ENCODE measurements at regions not wholly inside any gene's neighbourhood (a gene's known extent, or its start where the extent isn't known, plus 50 kb on each side); places are given as distances from the start of the nearest gene placed in this dataset.

GRCh38 chr10:43715334-43715733 is 66.7 kb upstream of the ZNF32 start:
- H3K27me3 Mint-ChIP-seq: peaks cover 9% of the 10 kb centered on the region
- H3K36me3 Mint-ChIP-seq: no peaks in the 10 kb centered on the region
- Histone ChIP-seq H3K9me3 (ENCODE audit: control insufficient read depth in 2 of 2, low read length in 2 of 2) (no peaks in the 10 kb centered on the region), H3K27me3 (ENCODE audit: control insufficient read depth, insufficient read depth, low read length) (no peaks in the 10 kb centered on the region), H3K4me1 (ENCODE audit: control insufficient read depth, insufficient read depth, low read length, poor library complexity, severe bottlenecking) (no peaks in the 10 kb centered on the region), H3K4me3 (ENCODE audit: low read depth, low read length) (no peak overlapping the region), H3K27ac (ENCODE audit: insufficient read depth, low read length, poor library complexity, severe bottlenecking) (no peak overlapping the region), H3K36me3 (ENCODE audit: control insufficient read depth, insufficient read depth, low read length) (no peaks in the 10 kb centered on the region)
- peaks cover 0 to 9% (median 0%) of the 10 kb centered on the region in 7 donors for H3K9me3 Mint-ChIP-seq
- no peak overlapping the region for H3K4me3 Mint-ChIP-seq
- H3K4me1 Mint-ChIP-seq: no peaks in the 10 kb centered on the region
- DNase-seq (no peak), ATAC-seq (ENCODE audit: low read depth in 2 of 2) (no peak)
- H3K27ac Mint-ChIP-seq: no peak overlapping the region

GRCh38 chr10:43712821-43713584 is 64.3 kb upstream of the ZNF32 start:
- Mint-ChIP-seq H3K27me3 (no peaks in the 10 kb centered on the region), H3K4me1 (no peaks in the 10 kb centered on the region), H3K27ac (no peak overlapping the region), H3K9me3 (peaks cover 0 to 4% (median 0%) of the 10 kb centered on the region in 7 donors), H3K36me3 (no peaks in the 10 kb centered on the region), H3K4me3 (no peak overlapping the region)
- H3K9me3 ChIP-seq (ENCODE audit: control insufficient read depth in 2 of 2, low read length in 2 of 2): no peaks in the 10 kb centered on the region
- ATAC-seq (ENCODE audit: low read depth in 2 of 2): no peak
- no peak for DNase-seq
- H3K4me3 ChIP-seq (ENCODE audit: low read depth, low read length): no peak overlapping the region
- H3K27ac ChIP-seq (ENCODE audit: insufficient read depth, low read length, poor library complexity, severe bottlenecking): no peak overlapping the region
- H3K4me1 ChIP-seq (ENCODE audit: control insufficient read depth, insufficient read depth, low read length, poor library complexity, severe bottlenecking): no peaks in the 10 kb centered on the region
- no peaks in the 10 kb centered on the region for H3K36me3 ChIP-seq (ENCODE audit: control insufficient read depth, insufficient read depth, low read length)
- H3K27me3 ChIP-seq (ENCODE audit: control insufficient read depth, insufficient read depth, low read length): no peaks in the 10 kb centered on the region

- Mint-ChIP-seq H3K36me3 (no peaks in the 10 kb centered on the region), H3K9me3 (no peaks in the 10 kb centered on the region), H3K4me1 (no peaks in the 10 kb centered on the region), H3K27ac (no peak overlapping the region), H3K4me3 (no peak overlapping the region), H3K27me3 (no peaks in the 10 kb centered on the region)
- DNase-seq: no peak
- H3K4me1 ChIP-seq (ENCODE audit: control insufficient read depth, insufficient read depth, low read length, poor library complexity, severe bottlenecking): no peaks in the 10 kb centered on the region
- H3K4me3 ChIP-seq (ENCODE audit: low read depth, low read length): no peak overlapping the region
- H3K9me3 ChIP-seq (ENCODE audit: control insufficient read depth in 2 of 2, low read length in 2 of 2): no peaks in the 10 kb centered on the region
- no peaks in the 10 kb centered on the region for H3K27me3 ChIP-seq (ENCODE audit: control insufficient read depth, insufficient read depth, low read length)
- H3K36me3 ChIP-seq (ENCODE audit: control insufficient read depth, insufficient read depth, low read length): no peaks in the 10 kb centered on the region
- no peak overlapping the region for H3K27ac ChIP-seq (ENCODE audit: insufficient read depth, low read length, poor library complexity, severe bottlenecking)
- ATAC-seq (ENCODE audit: low read depth in 2 of 2): no peak
Measured at GRCh38 chr10:43710772-43711471, 62.2 kb upstream of the ZNF32 start.

- no peak for ATAC-seq (ENCODE audit: low read depth in 2 of 2)
- no peak overlapping the region for H3K4me3 Mint-ChIP-seq
Measured at GRCh38 chr10:43708262-43708661, 59.6 kb upstream of the ZNF32 start.

GRCh38 chr10:43707770-43708169 is 59.1 kb upstream of the ZNF32 start:
- no peak overlapping the region for H3K27ac ChIP-seq (ENCODE audit: insufficient read depth, low read length, poor library complexity, severe bottlenecking)
- Mint-ChIP-seq H3K27me3 (no peaks in the 10 kb centered on the region), H3K9me3 (no peaks in the 10 kb centered on the region), H3K4me1 (no peaks in the 10 kb centered on the region), H3K4me3 (no peak overlapping the region), H3K36me3 (no peaks in the 10 kb centered on the region), H3K27ac (no peak overlapping the region)
- H3K36me3 ChIP-seq (ENCODE audit: control insufficient read depth, insufficient read depth, low read length): no peaks in the 10 kb centered on the region
- ATAC-seq (ENCODE audit: low read depth in 2 of 2) (no peak), DNase-seq (no peak)
- no peaks in the 10 kb centered on the region for H3K27me3 ChIP-seq (ENCODE audit: control insufficient read depth, insufficient read depth, low read length)
- no peaks in the 10 kb centered on the region for H3K4me1 ChIP-seq (ENCODE audit: control insufficient read depth, insufficient read depth, low read length, poor library complexity, severe bottlenecking)
- H3K4me3 ChIP-seq (ENCODE audit: low read depth, low read length): no peak overlapping the region
- H3K9me3 ChIP-seq (ENCODE audit: control insufficient read depth in 2 of 2, low read length in 2 of 2): no peaks in the 10 kb centered on the region

More at GRCh38 chr10:43708262-43708661, 59.6 kb upstream of the ZNF32 start:
- no peaks in the 10 kb centered on the region for H3K4me1 Mint-ChIP-seq
- no peak for DNase-seq
- no peak overlapping the region for H3K27ac Mint-ChIP-seq
- H3K36me3 ChIP-seq (ENCODE audit: control insufficient read depth, insufficient read depth, low read length): no peaks in the 10 kb centered on the region
- H3K4me3 ChIP-seq (ENCODE audit: low read depth, low read length): no peak overlapping the region
- H3K27ac ChIP-seq (ENCODE audit: insufficient read depth, low read length, poor library complexity, severe bottlenecking): no peak overlapping the region
- H3K27me3 Mint-ChIP-seq: no peaks in the 10 kb centered on the region
- H3K9me3 ChIP-seq (ENCODE audit: control insufficient read depth in 2 of 2, low read length in 2 of 2): no peaks in the 10 kb centered on the region
- no peaks in the 10 kb centered on the region for H3K27me3 ChIP-seq (ENCODE audit: control insufficient read depth, insufficient read depth, low read length)
- no peaks in the 10 kb centered on the region for H3K36me3 Mint-ChIP-seq
- H3K9me3 Mint-ChIP-seq: no peaks in the 10 kb centered on the region
- no peaks in the 10 kb centered on the region for H3K4me1 ChIP-seq (ENCODE audit: control insufficient read depth, insufficient read depth, low read length, poor library complexity, severe bottlenecking)

GRCh38 chr10:43706166-43706565 is 57.5 kb upstream of the ZNF32 start:
- Mint-ChIP-seq H3K9me3 (no peaks in the 10 kb centered on the region), H3K36me3 (no peaks in the 10 kb centered on the region), H3K27me3 (no peaks in the 10 kb centered on the region), H3K4me3 (no peak overlapping the region), H3K4me1 (no peaks in the 10 kb centered on the region), H3K27ac (no peak overlapping the region)
- Histone ChIP-seq H3K4me3 (ENCODE audit: low read depth, low read length) (no peak overlapping the region), H3K27ac (ENCODE audit: insufficient read depth, low read length, poor library complexity, severe bottlenecking) (no peak overlapping the region), H3K9me3 (ENCODE audit: control insufficient read depth in 2 of 2, low read length in 2 of 2) (no peaks in the 10 kb centered on the region), H3K27me3 (ENCODE audit: control insufficient read depth, insufficient read depth, low read length) (no peaks in the 10 kb centered on the region), H3K4me1 (ENCODE audit: control insufficient read depth, insufficient read depth, low read length, poor library complexity, severe bottlenecking) (no peaks in the 10 kb centered on the region), H3K36me3 (ENCODE audit: control insufficient read depth, insufficient read depth, low read length) (no peaks in the 10 kb centered on the region)
- ATAC-seq (ENCODE audit: low read depth in 2 of 2) (no peak), DNase-seq (no peak)

GRCh38 chr10:43703286-43703685 is 54.6 kb upstream of the ZNF32 start:
- Mint-ChIP-seq H3K4me1 (no peaks in the 10 kb centered on the region), H3K9me3 (no peaks in the 10 kb centered on the region), H3K4me3 (no peak overlapping the region), H3K27ac (no peak overlapping the region), H3K36me3 (no peaks in the 10 kb centered on the region), H3K27me3 (peaks cover 5% of the 10 kb centered on the region)
- H3K9me3 ChIP-seq (ENCODE audit: control insufficient read depth in 2 of 2, low read length in 2 of 2): no peaks in the 10 kb centered on the region
- no peak overlapping the region for H3K27ac ChIP-seq (ENCODE audit: insufficient read depth, low read length, poor library complexity, severe bottlenecking)
- DNase-seq: no peak
- H3K4me3 ChIP-seq (ENCODE audit: low read depth, low read length): no peak overlapping the region
- no peaks in the 10 kb centered on the region for H3K36me3 ChIP-seq (ENCODE audit: control insufficient read depth, insufficient read depth, low read length)
- H3K4me1 ChIP-seq (ENCODE audit: control insufficient read depth, insufficient read depth, low read length, poor library complexity, severe bottlenecking): no peaks in the 10 kb centered on the region
- no peak for ATAC-seq (ENCODE audit: low read depth in 2 of 2)
- no peaks in the 10 kb centered on the region for H3K27me3 ChIP-seq (ENCODE audit: control insufficient read depth, insufficient read depth, low read length)

GRCh38 chr10:43702936-43703281 is 54.2 kb upstream of the ZNF32 start:
- Histone ChIP-seq H3K4me3 (ENCODE audit: low read depth, low read length) (no peak overlapping the region), H3K27me3 (ENCODE audit: control insufficient read depth, insufficient read depth, low read length) (no peaks in the 10 kb centered on the region), H3K27ac (ENCODE audit: insufficient read depth, low read length, poor library complexity, severe bottlenecking) (no peak overlapping the region), H3K9me3 (ENCODE audit: control insufficient read depth in 2 of 2, low read length in 2 of 2) (no peaks in the 10 kb centered on the region), H3K4me1 (ENCODE audit: control insufficient read depth, insufficient read depth, low read length, poor library complexity, severe bottlenecking) (no peaks in the 10 kb centered on the region), H3K36me3 (ENCODE audit: control insufficient read depth, insufficient read depth, low read length) (no peaks in the 10 kb centered on the region)
- H3K4me1 Mint-ChIP-seq: no peaks in the 10 kb centered on the region
- H3K27me3 Mint-ChIP-seq: peaks cover 5% of the 10 kb centered on the region
- no peaks in the 10 kb centered on the region for H3K9me3 Mint-ChIP-seq
- no peak overlapping the region for H3K27ac Mint-ChIP-seq
- no peak overlapping the region for H3K4me3 Mint-ChIP-seq
- ATAC-seq (ENCODE audit: low read depth in 2 of 2) (no peak), DNase-seq (no peak)
- H3K36me3 Mint-ChIP-seq: no peaks in the 10 kb centered on the region
